Keratinocyte (primary cell): ENCODE measurements at regions not wholly inside any gene's neighbourhood (a gene's known extent, or its start where the extent isn't known, plus 50 kb on each side); places are given as distances from the start of the nearest gene placed in this dataset.

Experiments
- DNase-seq: peaks from one replicate; pipeline ENCODE4 v3.0.0-alpha.2; 2011; ENCODE audit warnings: low read depth, missing footprints, low spot score
- FAIRE-seq: peaks from 2 replicates; lab custom pipeline; 2011; peaks lifted over from hg19 to GRCh38; lab: Jason Lieb, UNC
- H2AFZ ChIP-seq: 2 replicates; pipeline ENCODE4 v1.6.0; 2012; ENCODE audit warnings: low read length, control low read depth, inconsistent platforms; ENCODE audit not compliant: control insufficient read depth
- H3K27ac ChIP-seq: 2 replicates; pipeline ENCODE4 v1.5.1; 2011; ENCODE audit warnings: low read length; ENCODE audit not compliant: control insufficient read depth, insufficient read depth
- H3K27me3 ChIP-seq: 3 replicates; pipeline ENCODE4 v1.6.0; 2011; ENCODE audit warnings: low read length; ENCODE audit not compliant: control insufficient read depth, insufficient read depth; ENCODE audit errors: extremely low read depth
- H3K36me3 ChIP-seq, 2 experiments: 2 replicates in 1 of 2; 3 replicates in 1 of 2; pipeline ENCODE4 v1.5.1; 2011; ENCODE audit warnings: low read length in 2 of 2, mild to moderate bottlenecking in 1 of 2; ENCODE audit not compliant: control insufficient read depth in 2 of 2, insufficient read depth in 2 of 2; ENCODE audit errors: extremely low read depth in 1 of 2
- H3K4me1 ChIP-seq: 3 replicates; pipeline ENCODE4 v1.5.1; 2011; ENCODE audit warnings: low read length; ENCODE audit not compliant: control insufficient read depth, insufficient read depth; ENCODE audit errors: extremely low read depth
- H3K4me2 ChIP-seq: 3 replicates; pipeline ENCODE4 v1.6.0; 2011; ENCODE audit warnings: low read depth, low read length; ENCODE audit not compliant: control insufficient read depth, insufficient read depth; ENCODE audit errors: extremely low read depth
- H3K4me3 ChIP-seq, 3 experiments: fragments of 200-600 bp in 1 of 3; sonication (generic) in 1 of 3; 2 replicates in 2 of 3; 3 replicates in 1 of 3; pipeline ENCODE4 v1.5.1; 2011 to 2016; ENCODE audit warnings: low read length in 3 of 3, mild to moderate bottlenecking in 3 of 3, control low read depth in 2 of 3, inconsistent platforms in 1 of 3, low read depth in 1 of 3, mixed read lengths in 1 of 3, mixed run types in 1 of 3, moderate library complexity in 1 of 3; ENCODE audit not compliant: control insufficient read depth in 2 of 3, insufficient read depth in 2 of 3; ENCODE audit errors: extremely low read depth in 1 of 3
- H3K79me2 ChIP-seq: 2 replicates; pipeline ENCODE4 v1.6.0; 2012; ENCODE audit warnings: low read length; ENCODE audit not compliant: control insufficient read depth, insufficient read depth
- H3K9ac ChIP-seq: 3 replicates; pipeline ENCODE4 v1.6.0; 2011; ENCODE audit warnings: low read length; ENCODE audit not compliant: control insufficient read depth, insufficient read depth; ENCODE audit errors: extremely low read depth
- H3K9me1 ChIP-seq: 3 replicates; pipeline ENCODE4 v1.6.0; 2011; ENCODE audit warnings: low read length; ENCODE audit not compliant: control insufficient read depth, insufficient read depth; ENCODE audit errors: extremely low read depth
- H3K9me3 ChIP-seq: 2 replicates; pipeline ENCODE4 v1.5.1; 2012; ENCODE audit warnings: low read depth, low read length; ENCODE audit not compliant: control insufficient read depth
- H4K20me1 ChIP-seq: 3 replicates; pipeline ENCODE4 v1.6.0; 2011; ENCODE audit warnings: low read length; ENCODE audit not compliant: control insufficient read depth, insufficient read depth; ENCODE audit errors: extremely low read depth
- CTCF ChIP-seq, 3 experiments: IDR thresholded peaks in 1 of 3; conservative IDR thresholded peaks in 1 of 3; optimal IDR thresholded peaks in 1 of 3; 2 replicates in 2 of 3; 3 replicates in 1 of 3; pipeline versions ENCODE3 to v1.5.1; 2011; ENCODE audit warnings: low read length in 3 of 3, mild to moderate bottlenecking in 3 of 3, moderate library complexity in 2 of 3, control low read depth in 1 of 3, inconsistent platforms in 1 of 3; ENCODE audit not compliant: insufficient read depth in 2 of 3; ENCODE audit errors: extremely low read depth in 1 of 3
- EZH2 ChIP-seq: IDR thresholded peaks from one replicate; pipeline ENCODE4 v1.6.1; 2012; ENCODE audit warnings: inconsistent platforms, mild to moderate bottlenecking, low read length, moderate library complexity
- dilution Hi-C: fragments of 300-500 bp; cut with MboI; formaldehyde crosslinking; loops from one replicate; pipeline ENCODE4 v1.7.0; 2020; ENCODE audit warnings: low sequenced_read_pairs; ENCODE audit not compliant: extremely low pct_ligation_motif_present

- Histone ChIP-seq H3K9ac (no peak overlapping the region), H3K27me3 (no peaks in the 10 kb centered on the region), H3K4me3 (no peak overlapping the region), H3K36me3 (no peaks in the 10 kb centered on the region), H3K27ac (no peak overlapping the region), H4K20me1 (no peaks in the 10 kb centered on the region), H2AFZ (no peak overlapping the region), H3K4me2 (no peak overlapping the region), H3K9me1 (no peaks in the 10 kb centered on the region), H3K79me2 (no peaks in the 10 kb centered on the region), H3K4me1 (no peaks in the 10 kb centered on the region), H3K9me3 (no peaks in the 10 kb centered on the region)
- dilution Hi-C loops = no loop called here
- FAIRE-seq (no peak), DNase-seq (no peak)
- TF ChIP-seq CTCF (optimal IDR thresholded peaks at IDR 0.05 in 1 of 3, IDR thresholded peaks at IDR 0.05 in 1 of 3, conservative IDR thresholded peaks at IDR 0.05 in 1 of 3; ENCODE audit: extremely low read depth in 1 of 3, insufficient read depth in 2 of 3, low read length in 3 of 3) (no peak), EZH2 (no peak)
Measured at GRCh38 chr4:34112573-34112972, 2131.7 kb downstream of the ARAP2 start.

- Histone ChIP-seq H3K9ac (no peak overlapping the region), H3K4me1 (no peaks in the 10 kb centered on the region), H3K27ac (no peak overlapping the region), H3K27me3 (no peaks in the 10 kb centered on the region), H3K9me1 (no peaks in the 10 kb centered on the region), H3K4me2 (no peak overlapping the region), H3K4me3 (no peak overlapping the region), H4K20me1 (no peaks in the 10 kb centered on the region), H3K36me3 (no peaks in the 10 kb centered on the region), H3K79me2 (no peaks in the 10 kb centered on the region), H2AFZ (no peak overlapping the region), H3K9me3 (no peaks in the 10 kb centered on the region)
- dilution Hi-C loops = no loop called here
- DNase-seq (no peak), FAIRE-seq (no peak)
- TF ChIP-seq CTCF (optimal IDR thresholded peaks at IDR 0.05 in 1 of 3, IDR thresholded peaks at IDR 0.05 in 1 of 3, conservative IDR thresholded peaks at IDR 0.05 in 1 of 3; ENCODE audit: extremely low read depth in 1 of 3, insufficient read depth in 2 of 3, low read length in 3 of 3) (no peak), EZH2 (no peak)
Measured at GRCh38 chr4:34138385-34138784, 2105.9 kb downstream of the ARAP2 start.
